Prostate gland (tissue), 2 donors: ENCODE measurements at regions not wholly inside any gene's neighbourhood (a gene's known extent, or its start where the extent isn't known, plus 50 kb on each side); places are given as distances from the start of the nearest gene placed in this dataset.

ENCODE experiments used
- DNase-seq: peaks from one replicate; pipeline ENCODE4 v3.0.0-alpha.2; 2019; ENCODE audit warnings: low spot score
- H3K27ac ChIP-seq, 2 donors: fragments of 200-600 bp; sonication (generic); 2 replicates each; pipeline ENCODE4 v1.5.1; 2017 to 2019
- H3K27me3 ChIP-seq: fragments of 200-600 bp; sonication (generic); replicated peaks from 2 replicates; pipeline ENCODE4 v1.5.1; 2019; ENCODE audit not compliant: insufficient read depth
- H3K36me3 ChIP-seq, 2 donors: fragments of 200-600 bp; sonication (generic); 1 replicate in 1 of 2; 2 replicates in 1 of 2; pipeline versions ENCODE4 v1.5.1 to v1.8.1; 2017 to 2019
- H3K4me1 ChIP-seq: fragments of 200-600 bp; sonication (generic); replicated peaks from 2 replicates; pipeline ENCODE4 v1.5.1; 2019
- H3K4me3 ChIP-seq, 2 donors: fragments of 200-600 bp; sonication (generic); 2 replicates each; pipeline ENCODE4 v1.5.1; 2017 to 2019
- H3K9me3 ChIP-seq: fragments of 200-600 bp; sonication (generic); 2 replicates; pipeline ENCODE4 v1.5.1; 2017
- CTCF ChIP-seq, 4 experiments: fragments of 200-600 bp in 2 of 4; fragments of 450-650 bp in 2 of 4; sonication (generic) in 2 of 4; IDR thresholded peaks; 1 replicate in 3 of 4; 2 replicates in 1 of 4; pipeline ENCODE4 v1.5.1; 2016 to 2019; ENCODE audit warnings: antibody characterized with exemption in 4 of 4, mild to moderate bottlenecking in 2 of 4, moderate library complexity in 2 of 4
- POLR2A ChIP-seq: fragments of 450-650 bp; IDR thresholded peaks from one replicate; pipeline ENCODE4 v1.6.1; 2016; ENCODE audit warnings: antibody characterized with exemption, mild to moderate bottlenecking
- POLR2AphosphoS5 ChIP-seq: sonication (generic); formaldehyde crosslinking; IDR thresholded peaks from one replicate; pipeline ENCODE4 v1.6.1; 2017; ENCODE audit warnings: antibody characterized with exemption
- WGBS: methylation state at CpG from one replicate; pipeline ENCODE4 v1.1.5; 2018; 5-methylcytosine and 5-hydroxymethylcytosine counted together
- intact Hi-C: fragments of 100-400 bp; cut with DNase I; formaldehyde crosslinking; loops from one replicate; pipeline ENCODE4 v1.14.2; 2022

DNA sequence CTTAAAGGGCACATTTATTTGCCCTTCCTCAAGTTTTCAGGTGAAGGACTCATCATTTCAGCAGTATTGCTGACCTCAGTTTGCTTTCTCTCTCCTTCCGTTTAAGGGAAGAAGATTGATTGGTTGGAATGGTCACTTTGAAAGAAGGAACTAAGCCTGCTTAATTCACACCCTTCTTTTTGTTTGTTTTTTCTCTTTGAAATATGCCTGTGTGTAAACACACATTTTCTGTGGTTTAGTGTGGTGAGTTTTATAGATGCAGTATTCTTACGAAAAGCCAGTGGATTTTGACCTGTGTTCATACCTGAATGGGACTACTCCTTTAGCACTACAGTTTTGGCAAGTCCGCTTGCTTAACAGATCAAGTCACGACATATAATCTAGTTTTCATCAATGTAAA, 548.8 kb upstream of the EPHA7 start:
- H3K27ac ChIP-seq: no peak overlapping the region
- no peaks in the 10 kb centered on the region for H3K27me3 ChIP-seq
- DNase-seq: no peak
- no peaks in the 10 kb centered on the region for H3K36me3 ChIP-seq
- no peaks in the 10 kb centered on the region for H3K9me3 ChIP-seq
- TF ChIP-seq CTCF (IDR thresholded peaks at IDR 0.05) (no peak), POLR2A (no peak), POLR2AphosphoS5 (no peak)
- H3K4me1 ChIP-seq: no peaks in the 10 kb centered on the region
- no peak overlapping the region for H3K4me3 ChIP-seq
- WGBS: 60% methylated on average over 4 of the region's 4 CpGs
- intact Hi-C loops: no loop called here

GRCh38 chr6:93964926-93965325, 545.6 kb upstream of the EPHA7 start:
- no peaks in the 10 kb centered on the region for H3K4me1 ChIP-seq
- TF ChIP-seq CTCF (IDR thresholded peaks at IDR 0.05): no peak
- intact Hi-C loops: no loop called here
- H3K9me3 ChIP-seq: no peaks in the 10 kb centered on the region
- H3K27ac ChIP-seq: no peak overlapping the region
- no peak for DNase-seq
- WGBS: 87% methylated on average over 1 of the region's 1 CpG
- no peak overlapping the region for H3K4me3 ChIP-seq
- no peaks in the 10 kb centered on the region for H3K27me3 ChIP-seq
- H3K36me3 ChIP-seq: no peaks in the 10 kb centered on the region

DNA sequence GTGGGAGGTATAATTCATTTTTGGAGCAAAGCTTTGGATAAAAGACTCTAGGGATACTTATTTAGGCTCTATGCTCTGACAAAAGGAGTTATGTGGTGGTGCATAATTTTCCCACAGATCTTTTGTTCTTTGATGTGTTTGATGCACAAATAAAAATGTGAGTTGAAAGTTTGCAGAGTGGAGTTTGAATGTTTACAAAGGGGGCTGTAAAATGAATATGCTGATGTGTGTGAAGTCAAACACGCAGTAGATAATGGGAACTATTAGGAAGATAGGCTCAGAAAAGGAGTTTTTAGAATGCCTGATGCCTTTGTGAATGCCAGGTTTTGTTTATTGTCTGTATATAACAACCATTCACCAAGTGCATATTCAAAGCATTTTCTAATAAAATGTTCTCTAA, 545.0 kb upstream of the EPHA7 start:
- intact Hi-C loops: no loop called here
- 33% methylated on average over 1 of the region's 1 CpG for WGBS
- no peak for DNase-seq

GRCh38 chr6:93962566-93962965, 543.2 kb upstream of the EPHA7 start:
- WGBS: 93% methylated on average over 1 of the region's 1 CpG
- no peak for DNase-seq

More for the DNA sequence above, 545.0 kb upstream of the EPHA7 start:
- no peak overlapping the region for H3K27ac ChIP-seq
- no peak overlapping the region for H3K4me3 ChIP-seq
- no peaks in the 10 kb centered on the region for H3K27me3 ChIP-seq
- H3K36me3 ChIP-seq: no peaks in the 10 kb centered on the region
- TF ChIP-seq POLR2A (no peak), POLR2AphosphoS5 (no peak), CTCF (IDR thresholded peaks at IDR 0.05) (no peak)
- H3K4me1 ChIP-seq: no peaks in the 10 kb centered on the region
- H3K9me3 ChIP-seq: no peaks in the 10 kb centered on the region

GRCh38 chr6:93954584-93954983, 535.2 kb upstream of the EPHA7 start:
- Histone ChIP-seq H3K9me3 (no peaks in the 10 kb centered on the region), H3K27ac (no peak overlapping the region), H3K27me3 (no peaks in the 10 kb centered on the region), H3K4me3 (no peak overlapping the region), H3K4me1 (no peaks in the 10 kb centered on the region), H3K36me3 (no peaks in the 10 kb centered on the region)
- WGBS: 78% methylated on average over 1 of the region's 1 CpG
- TF ChIP-seq CTCF (IDR thresholded peaks at IDR 0.05) (no peak), POLR2A (no peak), POLR2AphosphoS5 (no peak)
- intact Hi-C loops: no loop called here
- no peak for DNase-seq

More at GRCh38 chr6:93962566-93962965, 543.2 kb upstream of the EPHA7 start:
- no peaks in the 10 kb centered on the region for H3K27me3 ChIP-seq
- intact Hi-C loops: no loop called here
- no peaks in the 10 kb centered on the region for H3K36me3 ChIP-seq
- no peak for TF ChIP-seq POLR2A
- TF ChIP-seq POLR2AphosphoS5: no peak
- no peak for TF ChIP-seq CTCF (IDR thresholded peaks at IDR 0.05)
- no peaks in the 10 kb centered on the region for H3K4me1 ChIP-seq
- no peak overlapping the region for H3K27ac ChIP-seq
- H3K9me3 ChIP-seq: no peaks in the 10 kb centered on the region
- no peak overlapping the region for H3K4me3 ChIP-seq
